GM12874 (cell line): ENCODE measurements at regions not wholly inside any gene's neighbourhood (a gene's known extent, or its start where the extent isn't known, plus 50 kb on each side); places are given as distances from the start of the nearest gene placed in this dataset.

ENCODE experiments used
- TF ChIP-seq, protein P1 (sequence below): IDR thresholded peaks from 2 replicates; pipeline ENCODE4 v1.5.1; 2011; ENCODE audit warnings: low read depth, mild to moderate bottlenecking, control low read depth, low read length, moderate library complexity; ENCODE audit not compliant: insufficient read depth

DNA sequence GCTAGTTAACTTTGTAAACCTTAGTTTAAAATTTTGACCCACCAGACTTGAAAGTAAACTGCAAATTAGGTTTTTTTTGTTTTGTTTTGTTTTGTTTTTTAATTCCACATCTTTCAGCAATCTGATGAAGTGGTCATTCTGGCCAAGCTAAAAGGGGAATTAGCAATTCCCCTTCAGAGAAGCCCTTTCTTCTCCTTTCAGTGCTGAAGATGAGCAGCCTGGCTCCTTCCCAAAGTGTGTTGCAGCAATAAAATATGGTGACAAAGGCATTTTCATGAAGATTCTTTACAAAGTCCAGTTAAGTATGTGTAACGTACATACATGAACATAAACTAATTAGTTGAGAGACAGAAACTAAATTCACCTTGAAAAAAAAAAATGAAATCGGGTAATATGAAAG lies 380.1 kb downstream of the NOVA1 start:
- TF ChIP-seq, protein P1, sequence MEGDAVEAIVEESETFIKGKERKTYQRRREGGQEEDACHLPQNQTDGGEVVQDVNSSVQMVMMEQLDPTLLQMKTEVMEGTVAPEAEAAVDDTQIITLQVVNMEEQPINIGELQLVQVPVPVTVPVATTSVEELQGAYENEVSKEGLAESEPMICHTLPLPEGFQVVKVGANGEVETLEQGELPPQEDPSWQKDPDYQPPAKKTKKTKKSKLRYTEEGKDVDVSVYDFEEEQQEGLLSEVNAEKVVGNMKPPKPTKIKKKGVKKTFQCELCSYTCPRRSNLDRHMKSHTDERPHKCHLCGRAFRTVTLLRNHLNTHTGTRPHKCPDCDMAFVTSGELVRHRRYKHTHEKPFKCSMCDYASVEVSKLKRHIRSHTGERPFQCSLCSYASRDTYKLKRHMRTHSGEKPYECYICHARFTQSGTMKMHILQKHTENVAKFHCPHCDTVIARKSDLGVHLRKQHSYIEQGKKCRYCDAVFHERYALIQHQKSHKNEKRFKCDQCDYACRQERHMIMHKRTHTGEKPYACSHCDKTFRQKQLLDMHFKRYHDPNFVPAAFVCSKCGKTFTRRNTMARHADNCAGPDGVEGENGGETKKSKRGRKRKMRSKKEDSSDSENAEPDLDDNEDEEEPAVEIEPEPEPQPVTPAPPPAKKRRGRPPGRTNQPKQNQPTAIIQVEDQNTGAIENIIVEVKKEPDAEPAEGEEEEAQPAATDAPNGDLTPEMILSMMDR, result no peak

DNA sequence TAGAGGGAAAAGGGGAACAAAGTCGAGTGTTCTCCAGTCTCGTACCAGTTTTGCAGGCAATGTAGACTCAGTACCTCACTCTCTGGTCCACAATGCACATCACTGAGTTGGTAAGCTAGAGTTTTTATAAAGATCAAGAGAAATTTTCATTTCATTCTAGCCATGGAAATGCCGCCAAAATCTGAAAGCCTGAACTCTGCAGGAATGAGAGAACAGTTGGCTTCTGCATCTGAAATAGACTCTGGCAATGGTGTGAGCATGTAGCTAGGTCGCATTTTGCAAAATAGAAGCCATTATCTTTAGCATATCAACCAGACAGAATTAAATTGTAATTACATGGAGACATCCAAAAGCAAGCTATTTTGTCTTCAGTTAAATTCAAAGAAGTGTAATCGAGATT lies 381.0 kb downstream of the NOVA1 start:
- TF ChIP-seq, protein P1, result no peak

DNA sequence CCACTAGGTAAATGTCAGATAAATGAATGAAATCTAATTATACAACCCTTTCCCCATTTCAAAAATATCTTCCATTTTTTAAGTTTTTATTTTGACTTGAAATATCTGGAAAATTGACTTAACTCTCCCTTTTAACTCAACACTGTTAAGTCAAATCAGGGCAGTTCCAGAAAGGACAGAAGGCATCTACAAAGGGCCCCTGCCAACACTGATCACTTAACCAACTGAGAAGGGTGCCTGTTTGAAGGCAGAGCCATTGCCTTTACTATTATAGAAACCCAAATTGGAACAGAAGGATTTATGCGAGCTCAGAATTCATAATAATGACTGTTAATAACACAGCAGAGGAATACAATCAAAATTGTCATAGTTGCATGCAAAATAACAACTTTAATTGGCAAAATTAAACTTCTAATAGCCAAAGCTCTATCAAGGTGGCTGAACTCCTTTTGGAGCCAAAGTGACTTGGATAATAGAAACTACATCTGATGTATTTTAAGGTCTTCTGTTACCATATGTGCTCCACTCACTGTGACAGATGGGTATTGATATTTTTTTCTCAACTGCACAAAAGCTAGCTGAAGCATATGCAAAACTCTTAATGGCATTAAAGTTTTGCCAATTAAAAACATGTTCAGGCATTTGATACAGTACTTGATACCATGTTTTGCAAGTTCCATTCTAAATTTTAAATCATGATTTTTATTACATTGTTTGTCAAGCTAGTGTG lies 383.8 kb downstream of the NOVA1 start:
- TF ChIP-seq, protein P1, result no peak

DNA sequence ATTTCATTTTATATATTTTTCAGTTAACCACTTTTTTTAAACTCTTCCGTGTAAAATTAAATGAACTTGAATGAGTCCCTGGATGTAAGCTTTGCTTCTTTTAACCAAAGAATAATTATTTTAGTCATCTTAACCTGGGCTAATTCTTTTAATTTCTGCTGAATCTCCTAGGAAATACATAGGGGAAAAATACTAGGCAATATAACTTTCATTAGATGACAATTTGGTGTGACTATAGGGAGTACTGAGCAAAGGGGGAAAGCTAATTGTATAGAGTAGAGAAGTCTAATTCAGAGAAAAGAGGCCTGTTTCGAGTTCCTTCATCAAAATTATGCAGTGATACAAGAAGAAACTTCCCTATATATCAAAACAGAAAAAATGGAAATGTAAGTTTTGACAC lies 388.1 kb downstream of the NOVA1 start:
- TF ChIP-seq, protein P1, result no peak

DNA sequence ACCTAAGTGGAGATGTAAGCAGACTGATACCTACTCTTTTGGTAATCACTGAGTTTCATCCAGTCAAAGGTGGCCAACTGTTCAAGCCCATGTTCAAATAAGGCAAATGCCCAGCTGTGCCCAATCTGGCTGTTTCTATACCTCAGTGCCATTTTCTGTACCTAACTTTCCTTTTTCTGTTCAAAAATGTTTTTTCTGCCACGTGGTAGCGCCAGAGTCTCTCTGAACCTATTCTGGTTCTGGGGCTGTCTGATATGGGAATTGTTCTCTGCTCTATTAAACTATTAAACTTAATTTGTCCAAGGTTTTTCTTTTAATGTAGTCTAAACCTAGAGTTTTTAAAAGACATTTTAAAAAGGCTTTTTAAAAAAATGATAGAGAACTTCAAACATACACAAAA lies 391.2 kb downstream of the NOVA1 start:
- TF ChIP-seq, protein P1, result no peak

DNA sequence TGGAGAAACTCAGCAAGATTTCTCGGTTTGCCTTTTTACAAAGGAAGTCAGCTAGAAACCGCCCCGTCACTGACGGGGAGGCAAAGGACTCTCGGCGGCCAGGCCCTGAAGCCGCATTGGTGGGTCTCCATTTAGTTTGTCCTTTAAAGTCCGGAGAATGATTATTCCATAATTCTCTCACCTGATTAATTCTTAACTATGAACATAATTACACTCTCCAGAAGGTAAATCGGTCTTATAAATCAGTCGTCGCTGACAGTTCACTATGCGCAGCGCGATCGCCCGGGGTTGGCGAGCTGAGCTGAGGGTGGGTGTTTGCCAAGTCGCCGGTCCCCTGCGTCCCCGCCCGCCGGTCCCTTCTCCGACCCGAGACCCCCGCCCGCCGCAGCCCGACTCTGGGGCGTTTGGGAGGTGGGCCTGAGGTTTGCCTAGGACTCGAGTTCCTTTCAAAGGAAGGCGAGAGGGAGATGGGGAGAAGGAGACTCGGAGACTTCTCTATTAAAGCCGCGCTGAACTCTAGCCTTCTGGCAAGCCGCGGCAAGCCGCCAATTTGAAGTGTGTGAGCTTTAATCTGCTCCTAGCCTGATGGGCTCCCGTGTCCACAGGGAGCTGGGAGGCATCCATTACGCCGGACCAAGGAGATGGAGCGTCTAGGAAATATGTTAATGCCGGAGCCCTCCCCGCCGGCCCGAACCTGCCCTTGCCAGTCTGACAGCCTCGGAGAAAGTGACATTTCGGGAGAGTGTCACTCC lies 392.9 kb downstream of the NOVA1 start:
- TF ChIP-seq, protein P1, result no peak

DNA sequence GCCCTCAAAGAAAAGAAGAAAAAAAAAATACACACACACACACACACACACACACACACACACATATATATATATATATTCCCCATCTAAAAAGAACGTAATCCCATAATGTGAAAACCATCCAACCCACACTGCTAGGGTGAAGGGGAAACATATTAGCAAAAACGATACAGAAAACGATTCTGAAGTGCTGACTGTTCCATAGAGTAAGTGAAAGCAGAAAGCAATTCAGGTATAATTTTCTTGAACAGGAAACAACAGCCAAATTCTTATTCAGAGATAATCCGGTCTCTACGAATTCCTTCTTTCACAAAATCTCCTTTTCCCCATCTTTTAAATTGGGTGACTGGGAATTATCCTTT lies 393.5 kb downstream of the NOVA1 start:
- TF ChIP-seq, protein P1, result no peak
